Lower lobe of right lung (tissue), 2 donors: ENCODE measurements at regions not wholly inside any gene's neighbourhood (a gene's known extent, or its start where the extent isn't known, plus 50 kb on each side); places are given as distances from the start of the nearest gene placed in this dataset.
A peak's percentile ranks its signal among the peaks of the same experiment; 100 is the strongest.

ENCODE experiments used
- ATAC-seq, 2 donors: fragments of 200-7000 bp; cut with Tn5 transposase; one replicate each; pipeline ENCODE4 v1.9.1; 2020 to 2022; ENCODE audit warnings: mild to moderate bottlenecking in 2 of 2, moderate library complexity in 2 of 2
- DNase-seq: peaks from one replicate; pipeline ENCODE4 v3.0.0-alpha.2; 2020
- H3K27ac ChIP-seq: fragments of 200-600 bp; one replicate; pipeline ENCODE4 v1.8.0; 2022
- H3K27me3 ChIP-seq: fragments of 200-600 bp; one replicate; pipeline ENCODE4 v1.8.0; 2022; ENCODE audit warnings: low read depth
- H3K36me3 ChIP-seq: fragments of 200-600 bp; one replicate; pipeline ENCODE4 v1.8.0; 2022; ENCODE audit warnings: mild to moderate bottlenecking
- H3K4me1 ChIP-seq: fragments of 200-600 bp; one replicate; pipeline ENCODE4 v1.8.0; 2022
- H3K4me3 ChIP-seq: fragments of 200-600 bp; one replicate; pipeline ENCODE4 v1.8.0; 2022; ENCODE audit warnings: mild to moderate bottlenecking
- H3K9me3 ChIP-seq: fragments of 200-600 bp; one replicate; pipeline ENCODE4 v1.8.0; 2022
- CTCF ChIP-seq: fragments of 200-600 bp; IDR thresholded peaks from one replicate; pipeline ENCODE4 v1.8.0; 2022; ENCODE audit warnings: antibody characterized with exemption, mild to moderate bottlenecking
- intact Hi-C: fragments of 100-400 bp; cut with DNase I; formaldehyde crosslinking; loops from one replicate; pipeline ENCODE4 v1.11.0; 2022
- donor health status: DM: no; HTN: yes; CAD: no; lungs with severe emphysema.

GRCh38 chr7:140247559-140247958 is 70.8 kb upstream of the KDM7A start:
- intact Hi-C loops, result no loop called here
- peak in 1 of 2 donors; percentile 51 for ATAC-seq

GRCh38 chr7:140245611-140246105 is 68.9 kb upstream of the KDM7A start:
- no peak for DNase-seq
- Histone ChIP-seq H3K4me3 (no peak overlapping the region), H3K27me3 (no peaks in the 10 kb centered on the region), H3K9me3 (no peaks in the 10 kb centered on the region), H3K36me3 (no peaks in the 10 kb centered on the region), H3K27ac (no peak overlapping the region), H3K4me1 (peaks cover 17% of the 10 kb centered on the region)
- intact Hi-C loops, result no loop called here
- no peak for ATAC-seq
- no peak for TF ChIP-seq CTCF

More at GRCh38 chr7:140247559-140247958, 70.8 kb upstream of the KDM7A start:
- Histone ChIP-seq H3K36me3 (no peaks in the 10 kb centered on the region), H3K27me3 (no peaks in the 10 kb centered on the region), H3K27ac (no peak overlapping the region), H3K4me3 (no peak overlapping the region), H3K4me1 (peaks cover 19% of the 10 kb centered on the region), H3K9me3 (no peaks in the 10 kb centered on the region)
- no peak for TF ChIP-seq CTCF
- no peak for DNase-seq

GRCh38 chr7:140242057-140243031 is 65.6 kb upstream of the KDM7A start:
- no peak for TF ChIP-seq CTCF
- peak; percentile 50 to 66 for ATAC-seq
- peak; percentile 64 for DNase-seq

GRCh38 chr7:140239653-140239935 is 62.8 kb upstream of the KDM7A start:
- Histone ChIP-seq H3K4me1 (peaks cover 17% of the 10 kb centered on the region), H3K36me3 (no peaks in the 10 kb centered on the region), H3K27ac (no peak overlapping the region), H3K4me3 (no peak overlapping the region), H3K9me3 (no peaks in the 10 kb centered on the region), H3K27me3 (no peaks in the 10 kb centered on the region)
- TF ChIP-seq CTCF, result no peak
- intact Hi-C loops, result no loop called here
- no peak for ATAC-seq
- DNase-seq, result no peak

More at GRCh38 chr7:140242057-140243031, 65.6 kb upstream of the KDM7A start:
- Histone ChIP-seq H3K36me3 (no peaks in the 10 kb centered on the region), H3K4me3 (no peak overlapping the region), H3K27me3 (no peaks in the 10 kb centered on the region), H3K9me3 (no peaks in the 10 kb centered on the region), H3K27ac (no peak overlapping the region), H3K4me1 (peaks cover 17% of the 10 kb centered on the region)
- intact Hi-C loops, result no loop called here

GRCh38 chr7:140238778-140239652 is 62.2 kb upstream of the KDM7A start:
- TF ChIP-seq CTCF, result no peak
- DNase-seq, result no peak
- peak in 1 of 2 donors; percentile 33 for ATAC-seq

More at GRCh38 chr7:140238778-140239652, 62.2 kb upstream of the KDM7A start:
- H3K27ac ChIP-seq, result no peak overlapping the region
- intact Hi-C loops, result no loop called here
- no peak overlapping the region for H3K4me3 ChIP-seq
- peaks cover 17% of the 10 kb centered on the region for H3K4me1 ChIP-seq
- H3K9me3 ChIP-seq, result no peaks in the 10 kb centered on the region
- no peaks in the 10 kb centered on the region for H3K27me3 ChIP-seq
- H3K36me3 ChIP-seq, result no peaks in the 10 kb centered on the region
